ENCODE measurements at regions not wholly inside any gene's neighbourhood (a gene's known extent, or its start where the extent isn't known, plus 50 kb on each side); places are given as distances from the start of the nearest gene placed in this dataset.

DNA sequence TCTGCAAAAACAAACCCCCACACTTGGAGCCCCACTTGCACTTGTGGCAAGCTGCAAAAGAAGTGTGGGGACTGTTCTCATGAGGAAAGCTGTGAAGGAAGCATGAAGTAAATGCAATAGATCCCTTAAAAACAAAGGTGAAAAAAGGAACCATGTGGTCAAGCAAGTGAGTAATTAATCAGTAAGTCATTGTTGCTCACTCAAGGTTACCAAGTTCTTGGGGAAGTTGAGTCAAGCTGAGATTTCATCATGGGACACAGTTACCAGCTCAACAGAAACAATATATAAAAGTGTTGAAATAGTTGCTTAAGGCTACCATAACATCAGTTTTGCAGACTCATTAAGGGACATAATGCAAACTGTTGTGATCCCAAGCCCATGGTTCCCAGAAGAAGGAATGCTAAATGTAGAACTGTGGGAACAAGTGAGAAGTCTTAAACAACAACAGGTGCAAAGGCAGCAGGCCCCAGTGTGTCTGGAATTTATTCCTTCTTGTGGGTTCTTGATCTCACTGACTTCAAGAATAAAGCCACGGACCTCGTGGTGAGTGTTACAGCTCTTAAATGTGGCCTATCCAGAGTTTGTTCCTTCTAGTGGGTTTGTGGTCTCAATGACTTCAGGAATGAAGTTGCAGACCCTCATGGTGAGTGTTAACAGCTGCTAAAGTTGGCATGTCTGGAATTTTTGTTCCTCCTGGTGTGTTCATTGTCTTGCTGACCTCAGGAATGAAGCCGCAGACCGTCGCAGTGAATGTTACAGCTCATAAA, 336.3 kb upstream of the RBMY1B start:
- intact Hi-C loops (cut with DNase I): no loop called here
- DNase-seq: no peak
- no peak overlapping the region for H3K27ac ChIP-seq (ENCODE audit: low read depth in 2 of 2, low read length in 2 of 2)
- H3K27me3 ChIP-seq (ENCODE audit: control insufficient read depth, insufficient read depth, low read length): no peaks in the 10 kb centered on the region
- H3K9me3 ChIP-seq (ENCODE audit: control insufficient read depth in 2 of 3, insufficient read depth in 1 of 3, low read length in 3 of 3): no peaks in the 10 kb centered on the region
- no peak overlapping the region for H3K9ac ChIP-seq (ENCODE audit: low read length in 3 of 3)
- H3K4me3 ChIP-seq (ENCODE audit: low read length in 3 of 3): no peak overlapping the region
- H3K4me1 ChIP-seq (ENCODE audit: control insufficient read depth in 2 of 3, insufficient read depth in 2 of 3, low read depth in 1 of 3, low read length in 3 of 3): no peaks in the 10 kb centered on the region
- TF ChIP-seq, protein P1, sequence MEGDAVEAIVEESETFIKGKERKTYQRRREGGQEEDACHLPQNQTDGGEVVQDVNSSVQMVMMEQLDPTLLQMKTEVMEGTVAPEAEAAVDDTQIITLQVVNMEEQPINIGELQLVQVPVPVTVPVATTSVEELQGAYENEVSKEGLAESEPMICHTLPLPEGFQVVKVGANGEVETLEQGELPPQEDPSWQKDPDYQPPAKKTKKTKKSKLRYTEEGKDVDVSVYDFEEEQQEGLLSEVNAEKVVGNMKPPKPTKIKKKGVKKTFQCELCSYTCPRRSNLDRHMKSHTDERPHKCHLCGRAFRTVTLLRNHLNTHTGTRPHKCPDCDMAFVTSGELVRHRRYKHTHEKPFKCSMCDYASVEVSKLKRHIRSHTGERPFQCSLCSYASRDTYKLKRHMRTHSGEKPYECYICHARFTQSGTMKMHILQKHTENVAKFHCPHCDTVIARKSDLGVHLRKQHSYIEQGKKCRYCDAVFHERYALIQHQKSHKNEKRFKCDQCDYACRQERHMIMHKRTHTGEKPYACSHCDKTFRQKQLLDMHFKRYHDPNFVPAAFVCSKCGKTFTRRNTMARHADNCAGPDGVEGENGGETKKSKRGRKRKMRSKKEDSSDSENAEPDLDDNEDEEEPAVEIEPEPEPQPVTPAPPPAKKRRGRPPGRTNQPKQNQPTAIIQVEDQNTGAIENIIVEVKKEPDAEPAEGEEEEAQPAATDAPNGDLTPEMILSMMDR (IDR thresholded peaks at IDR 0.05; ENCODE audit: borderline replicate concordance, extremely low read depth, insufficient read depth): no peak
- no peak for FAIRE-seq
- H3K36me3 ChIP-seq (ENCODE audit: control insufficient read depth in 2 of 3, insufficient read depth in 3 of 3, low read length in 3 of 3): no peaks in the 10 kb centered on the region

DNA sequence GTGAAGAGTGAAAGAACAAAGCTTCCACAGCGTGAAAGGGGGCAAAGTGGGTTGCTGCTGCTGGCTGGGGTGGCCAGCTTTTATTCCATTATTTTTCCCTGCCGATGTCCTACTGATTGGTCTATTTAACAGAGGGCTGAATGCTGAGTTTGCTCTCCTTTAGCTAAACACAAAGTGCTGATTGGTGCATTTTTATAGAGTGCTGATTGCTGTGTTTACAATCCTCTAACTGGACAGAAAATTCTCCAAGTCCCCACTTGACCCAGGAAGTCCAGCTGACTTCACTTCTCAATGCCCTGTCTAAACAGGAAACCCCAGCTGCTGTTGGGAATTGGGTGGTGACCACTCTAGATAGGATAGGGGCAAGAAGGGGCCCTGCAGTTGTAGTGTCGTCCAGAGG, 335.6 kb upstream of the RBMY1B start:
- DNase-seq (no peak), FAIRE-seq (no peak)
- H3K9me3 ChIP-seq (ENCODE audit: control insufficient read depth in 2 of 3, insufficient read depth in 1 of 3, low read length in 3 of 3): no peaks in the 10 kb centered on the region
- intact Hi-C loops (cut with DNase I): no loop called here
- no peaks in the 10 kb centered on the region for H3K4me1 ChIP-seq (ENCODE audit: control insufficient read depth in 2 of 3, insufficient read depth in 2 of 3, low read depth in 1 of 3, low read length in 3 of 3)
- H3K27me3 ChIP-seq (ENCODE audit: control insufficient read depth, insufficient read depth, low read length): no peaks in the 10 kb centered on the region
- TF ChIP-seq, protein P1 (IDR thresholded peaks at IDR 0.05; ENCODE audit: borderline replicate concordance, extremely low read depth, insufficient read depth): no peak
- H3K4me3 ChIP-seq (ENCODE audit: low read length in 3 of 3): no peak overlapping the region
- no peaks in the 10 kb centered on the region for H3K36me3 ChIP-seq (ENCODE audit: control insufficient read depth in 2 of 3, insufficient read depth in 3 of 3, low read length in 3 of 3)
- no peak overlapping the region for H3K9ac ChIP-seq (ENCODE audit: low read length in 3 of 3)
- H3K27ac ChIP-seq (ENCODE audit: low read depth in 2 of 2, low read length in 2 of 2): no peak overlapping the region

DNA sequence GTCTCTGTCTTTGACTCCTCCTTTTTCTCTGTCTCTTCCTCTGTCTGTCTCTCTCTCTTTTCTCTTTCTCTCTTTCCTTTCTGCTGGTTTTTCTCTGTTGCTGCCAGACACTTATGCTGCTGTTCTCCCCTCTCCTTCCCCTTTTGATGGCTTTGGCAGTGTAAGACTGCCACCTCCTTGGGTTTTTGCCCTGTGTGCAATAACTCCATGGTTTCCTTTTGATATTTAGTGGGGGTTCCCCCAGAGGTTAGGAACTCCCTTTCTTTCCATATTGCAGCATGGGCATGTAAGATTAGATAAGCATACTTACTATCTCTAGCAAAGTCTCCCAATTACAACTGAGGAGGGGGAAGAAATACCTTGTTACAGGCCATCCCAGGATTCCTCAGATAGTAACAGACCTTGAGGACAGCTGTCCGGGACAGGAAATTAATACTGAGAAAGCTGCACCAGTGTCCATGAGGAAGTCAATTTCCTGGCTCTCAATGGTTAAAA, 333.8 kb upstream of the RBMY1B start:
- intact Hi-C loops (cut with DNase I): no loop called here
- FAIRE-seq: no peak

More for the DNA sequence above, 333.8 kb upstream of the RBMY1B start:
- H3K9me3 ChIP-seq (ENCODE audit: control insufficient read depth in 2 of 3, insufficient read depth in 1 of 3, low read length in 3 of 3): no peaks in the 10 kb centered on the region
- no peak overlapping the region for H3K27ac ChIP-seq (ENCODE audit: low read depth in 2 of 2, low read length in 2 of 2)
- H3K4me3 ChIP-seq (ENCODE audit: low read length in 3 of 3): no peak overlapping the region
- no peak overlapping the region for H3K9ac ChIP-seq (ENCODE audit: low read length in 3 of 3)
- H3K36me3 ChIP-seq (ENCODE audit: control insufficient read depth in 2 of 3, insufficient read depth in 3 of 3, low read length in 3 of 3): no peaks in the 10 kb centered on the region
- TF ChIP-seq, protein P1 (IDR thresholded peaks at IDR 0.05; ENCODE audit: borderline replicate concordance, extremely low read depth, insufficient read depth): no peak
- no peaks in the 10 kb centered on the region for H3K4me1 ChIP-seq (ENCODE audit: control insufficient read depth in 2 of 3, insufficient read depth in 2 of 3, low read depth in 1 of 3, low read length in 3 of 3)
- no peaks in the 10 kb centered on the region for H3K27me3 ChIP-seq (ENCODE audit: control insufficient read depth, insufficient read depth, low read length)
- DNase-seq: no peak
